GM12878 (cell line): ENCODE measurements at regions not wholly inside any gene's neighbourhood (a gene's known extent, or its start where the extent isn't known, plus 50 kb on each side); places are given as distances from the start of the nearest gene placed in this dataset.

Experiments
- ATAC-seq: fragments of 200-7000 bp; cut with Tn5 transposase; 3 replicates; pipeline ENCODE4 v1.9.1; 2020; ENCODE audit warnings: mild to moderate bottlenecking, moderate library complexity
- BruUV-seq: library from RNA; stranded (reverse); fragments of 400-500 nt; replicated peaks from 2 replicates; lab custom pipeline; 2021; lab: Mats Ljungman, UMichigan
- CTCF ChIA-PET: fragments of 300-600 bp; sonication (Branson Sonifier 250); formaldehyde crosslinking; extraction: SDS; loops from one replicate; lab custom pipeline; 2021; ENCODE audit warnings: inconsistent platforms; lab: Yijun Ruan, JAX
- POLR2A ChIA-PET: fragments of 350-600 bp; formaldehyde crosslinking; extraction: SDS; loops from one replicate; lab custom pipeline; 2021; ENCODE audit warnings: inconsistent platforms; lab: Charles Lee
- RAD21 ChIA-PET: fragments of 300-600 bp; sonication (Branson Sonifier 250); formaldehyde crosslinking; loops from one replicate; lab custom pipeline; 2023; ENCODE audit warnings: antibody characterized with exemption; ENCODE audit not compliant: unreplicated experiment; lab: Charles Lee
- SMC1A ChIA-PET: fragments of 300-600 bp; sonication (Branson Sonifier 250); formaldehyde crosslinking; loops from one replicate; lab custom pipeline; 2023; ENCODE audit not compliant: unreplicated experiment, uncharacterized antibody; lab: Charles Lee
- DNase-seq: peaks from one replicate; pipeline ENCODE4 v3.0.0-alpha.2; 2011; ENCODE audit warnings: low read depth, low spot score
- FAIRE-seq: peaks from 3 replicates; lab custom pipeline; 2011; peaks lifted over from hg19 to GRCh38; lab: Jason Lieb, UNC
- H2AFZ ChIP-seq: 2 replicates; pipeline ENCODE4 v1.6.0; 2011; ENCODE audit warnings: low read depth, low read length, control low read depth; ENCODE audit not compliant: control insufficient read depth
- H3K27ac ChIP-seq: 2 replicates; pipeline ENCODE4 v1.5.1; 2011; ENCODE audit warnings: control low read depth; ENCODE audit not compliant: control insufficient read depth, insufficient read depth
- H3K27me3 ChIP-seq, 2 experiments: replicated peaks in 1 of 2; 2 replicates each; pipeline versions ENCODE4 v1.6.0 to v1.6.1; 2011; ENCODE audit warnings: low read length in 1 of 2; ENCODE audit not compliant: control insufficient read depth in 2 of 2, insufficient read depth in 2 of 2
- H3K36me3 ChIP-seq, 2 experiments: 2 replicates each; pipeline ENCODE4 v1.5.1; 2011; ENCODE audit warnings: low read length in 1 of 2; ENCODE audit not compliant: control insufficient read depth in 2 of 2, insufficient read depth in 2 of 2
- H3K4me1 ChIP-seq: 2 replicates; pipeline ENCODE4 v1.6.1; 2011; ENCODE audit warnings: mild to moderate bottlenecking, low read length, moderate library complexity, mixed read lengths; ENCODE audit not compliant: control insufficient read depth, insufficient read depth
- H3K4me2 ChIP-seq: 2 replicates; pipeline ENCODE4 v1.6.0; 2011; ENCODE audit warnings: control low read depth; ENCODE audit not compliant: control insufficient read depth, insufficient read depth
- H3K4me3 ChIP-seq: fragments of 200-600 bp; sonication (generic); 2 replicates; pipeline ENCODE4 v1.5.1; 2016
- H3K79me2 ChIP-seq: 2 replicates; pipeline ENCODE4 v1.6.0; 2011; ENCODE audit warnings: low read length; ENCODE audit not compliant: control insufficient read depth, insufficient read depth
- H3K9ac ChIP-seq: 2 replicates; pipeline ENCODE4 v1.8.0; 2011; ENCODE audit warnings: low read length, control low read depth, mixed read lengths; ENCODE audit not compliant: control insufficient read depth, insufficient read depth
- H3K9me3 ChIP-seq: replicated peaks from 3 replicates; pipeline ENCODE4 v1.5.1; 2011; ENCODE audit warnings: mild to moderate bottlenecking, low read length; ENCODE audit not compliant: control insufficient read depth, insufficient read depth
- H4K20me1 ChIP-seq: 2 replicates; pipeline ENCODE4 v1.6.0; 2011; ENCODE audit not compliant: control insufficient read depth, insufficient read depth
- CEBPZ ChIP-seq: fragments of 150-350 bp; IDR thresholded peaks from 2 replicates; pipeline ENCODE4 v1.6.1; 2016; ENCODE audit warnings: low read depth, low read length
- CUX1 ChIP-seq: IDR thresholded peaks from 2 replicates; pipeline ENCODE4 v1.6.1; 2012; ENCODE audit warnings: improper control_type of control experiment, low read depth, low read length; ENCODE audit not compliant: insufficient replicate concordance
- ELK1 ChIP-seq: IDR thresholded peaks from 2 replicates; pipeline ENCODE4 v1.6.1; 2012; ENCODE audit warnings: low read depth, low read length, improper control_type of control experiment
- GABPA ChIP-seq: IDR thresholded peaks from 2 replicates; pipeline ENCODE4 v1.6.1; 2014; ENCODE audit warnings: antibody characterized with exemption, low read depth, mild to moderate bottlenecking, inconsistent platforms
- MTA2 ChIP-seq: fragments of 450-650 bp; IDR thresholded peaks from 2 replicates; pipeline ENCODE4 v1.6.1; 2016; ENCODE audit warnings: low read depth, mild to moderate bottlenecking, moderate library complexity
- NFYB ChIP-seq: IDR thresholded peaks from 2 replicates; pipeline ENCODE4 v1.6.1; 2011; ENCODE audit warnings: low read depth, mild to moderate bottlenecking, low read length, improper control_type of control experiment, moderate library complexity; ENCODE audit not compliant: insufficient read depth
- PAX8 ChIP-seq: fragments of 450-650 bp; IDR thresholded peaks from 2 replicates; pipeline ENCODE4 v1.6.1; 2017; ENCODE audit warnings: mild to moderate bottlenecking, moderate library complexity
- RBBP5 ChIP-seq: fragments of 200-600 bp; sonication (generic); conservative IDR thresholded peaks from 2 replicates; pipeline ENCODE4 v1.6.1; 2016
- SREBF1 ChIP-seq: IDR thresholded peaks from 2 replicates; pipeline ENCODE4 v1.6.1; 2012; ENCODE audit warnings: mild to moderate bottlenecking, low read length
- ZNF592 ChIP-seq: fragments of 450-650 bp; IDR thresholded peaks from 2 replicates; pipeline ENCODE4 v1.6.1; 2017; ENCODE audit warnings: mild to moderate bottlenecking, moderate library complexity
- WGBS: methylation state at CpG from one replicate; pipeline ENCODE4 v1.1.6; 2016; ENCODE audit warnings: low lambda C conversion rate; ENCODE audit not compliant: insufficient replicate concordance, insufficient coverage; ENCODE audit errors: missing lambda C conversion rate; 5-methylcytosine and 5-hydroxymethylcytosine counted together
- in situ Hi-C: fragments of 300-500 bp; cut with MboI; formaldehyde crosslinking; loops from 9 replicates; pipeline ENCODE4 v1.14.3; 2018; ENCODE audit warnings: mixed read lengths
- intact Hi-C: fragments of 100-400 bp; cut with micrococcal nuclease; formaldehyde crosslinking; loops from one replicate; pipeline ENCODE4 v1.14.2; 2022; ENCODE audit not compliant: unreplicated experiment

GRCh38 chr4:13821522-13821921 lies 194.0 kb upstream of the BOD1L1 start:
- BruUV-seq = no TSS peak
- ChIA-PET POLR2A (no interaction called here), RAD21 (no interaction called here), CTCF (no interaction called here), SMC1A (no interaction called here)
- no peak for DNase-seq
- Histone ChIP-seq H3K4me1 (no peaks in the 10 kb centered on the region), H4K20me1 (no peaks in the 10 kb centered on the region), H3K79me2 (no peaks in the 10 kb centered on the region), H3K36me3 (no peaks in the 10 kb centered on the region), H3K27ac (no peak overlapping the region), H3K9me3 (no peaks in the 10 kb centered on the region; the same call in 2 of the 3 replicates), H2AFZ (no peak overlapping the region), H3K4me3 (no peak overlapping the region), H3K9ac (no peak overlapping the region), H3K27me3 (no peaks in the 10 kb centered on the region), H3K4me2 (no peak overlapping the region)
- intact Hi-C loops (no loop called here), in situ Hi-C loops (no loop called here)
- no peak for ATAC-seq
- no peak for FAIRE-seq
- WGBS = 7% methylated on average over 5 of the region's 5 CpGs
- no peak for TF ChIP-seq ZNF592
- no peak for TF ChIP-seq MTA2
- TF ChIP-seq CEBPZ = no peak
- no peak for TF ChIP-seq ELK1
- TF ChIP-seq CUX1 = no peak
- no peak for TF ChIP-seq NFYB
- TF ChIP-seq GABPA = no peak
- TF ChIP-seq SREBF1 = no peak
- no peak for TF ChIP-seq PAX8
- TF ChIP-seq RBBP5 = no peak
